KMS-11 (cell line): ENCODE measurements at regions not wholly inside any gene's neighbourhood (a gene's known extent, or its start where the extent isn't known, plus 50 kb on each side); places are given as distances from the start of the nearest gene placed in this dataset.

Experiments used
- H2AFZ ChIP-seq: fragments of 200-600 bp; sonication (generic); 2 replicates; pipeline ENCODE4 v1.6.1; 2016; ENCODE audit warnings: antibody characterized with exemption, mixed run types, low read depth
- H3K27ac ChIP-seq: fragments of 200-600 bp; sonication (generic); 2 replicates; pipeline ENCODE4 v1.6.1; 2016; ENCODE audit warnings: mild to moderate bottlenecking, mixed run types
- H3K27me3 ChIP-seq: fragments of 200-600 bp; sonication (generic); 2 replicates; pipeline ENCODE4 v1.6.1; 2017; ENCODE audit warnings: mild to moderate bottlenecking, low read depth, mixed run types, moderate library complexity; ENCODE audit not compliant: insufficient read depth
- H3K36me3 ChIP-seq: fragments of 200-600 bp; sonication (generic); 2 replicates; pipeline ENCODE4 v1.6.1; 2017; ENCODE audit warnings: mild to moderate bottlenecking, mixed run types; ENCODE audit not compliant: insufficient read depth
- H3K4me1 ChIP-seq: fragments of 200-600 bp; sonication (generic); 2 replicates; pipeline ENCODE4 v1.6.1; 2016; ENCODE audit warnings: mild to moderate bottlenecking, low read depth, mixed run types; ENCODE audit not compliant: poor library complexity, severe bottlenecking
- H3K4me2 ChIP-seq: fragments of 200-600 bp; sonication (generic); 2 replicates; pipeline ENCODE4 v1.7.0; 2016; ENCODE audit warnings: mild to moderate bottlenecking, mixed run types
- H3K4me3 ChIP-seq: fragments of 200-600 bp; sonication (generic); IDR thresholded peaks from 2 replicates; pipeline ENCODE4 v1.6.1; 2017; ENCODE audit warnings: low read depth, low read length, mixed read lengths; ENCODE audit not compliant: insufficient read depth
- H3K79me2 ChIP-seq: fragments of 200-600 bp; sonication (generic); 2 replicates; pipeline ENCODE4 v1.6.1; 2016; ENCODE audit warnings: low read depth, mixed run types; ENCODE audit not compliant: insufficient read depth
- H3K9ac ChIP-seq: fragments of 200-600 bp; sonication (generic); 2 replicates; pipeline ENCODE4 v1.6.1; 2016; ENCODE audit warnings: mild to moderate bottlenecking, mixed run types
- H4K20me1 ChIP-seq: fragments of 200-600 bp; sonication (generic); 2 replicates; pipeline ENCODE4 v1.6.1; 2016; ENCODE audit warnings: mild to moderate bottlenecking, mixed run types; ENCODE audit not compliant: insufficient read depth
- TF ChIP-seq, protein P1 (sequence below): fragments of 200-600 bp; sonication (generic); conservative IDR thresholded peaks from 2 replicates; pipeline ENCODE4 v1.6.1; 2017; ENCODE audit warnings: low read depth, mild to moderate bottlenecking, antibody characterized with exemption, low read length, moderate library complexity, mixed read lengths

DNA sequence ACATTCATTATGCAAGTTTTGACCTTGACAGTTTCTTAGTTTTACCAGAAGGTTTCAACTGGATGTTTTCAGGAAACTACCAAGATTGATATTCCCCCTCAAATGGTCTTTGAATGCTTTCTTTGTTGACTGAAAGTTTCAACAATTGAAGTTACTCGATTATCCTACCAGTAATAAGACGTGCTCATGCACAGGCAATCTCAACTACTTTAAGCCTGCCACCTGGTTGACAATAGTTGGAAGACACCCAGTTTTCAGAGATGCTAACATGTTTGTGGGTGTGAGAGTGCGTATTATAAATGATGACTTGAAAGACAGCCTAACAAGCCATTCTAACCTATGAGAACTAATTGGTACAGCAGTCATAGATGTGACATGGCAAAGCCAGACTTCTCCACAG is 73.4 kb upstream of the ITPRID1 start:
- no peaks in the 10 kb centered on the region for H3K36me3 ChIP-seq
- no peak overlapping the region for H3K4me2 ChIP-seq
- no peak overlapping the region for H3K27ac ChIP-seq
- H4K20me1 ChIP-seq: no peaks in the 10 kb centered on the region
- H3K4me3 ChIP-seq: no peak overlapping the region
- TF ChIP-seq, protein P1, sequence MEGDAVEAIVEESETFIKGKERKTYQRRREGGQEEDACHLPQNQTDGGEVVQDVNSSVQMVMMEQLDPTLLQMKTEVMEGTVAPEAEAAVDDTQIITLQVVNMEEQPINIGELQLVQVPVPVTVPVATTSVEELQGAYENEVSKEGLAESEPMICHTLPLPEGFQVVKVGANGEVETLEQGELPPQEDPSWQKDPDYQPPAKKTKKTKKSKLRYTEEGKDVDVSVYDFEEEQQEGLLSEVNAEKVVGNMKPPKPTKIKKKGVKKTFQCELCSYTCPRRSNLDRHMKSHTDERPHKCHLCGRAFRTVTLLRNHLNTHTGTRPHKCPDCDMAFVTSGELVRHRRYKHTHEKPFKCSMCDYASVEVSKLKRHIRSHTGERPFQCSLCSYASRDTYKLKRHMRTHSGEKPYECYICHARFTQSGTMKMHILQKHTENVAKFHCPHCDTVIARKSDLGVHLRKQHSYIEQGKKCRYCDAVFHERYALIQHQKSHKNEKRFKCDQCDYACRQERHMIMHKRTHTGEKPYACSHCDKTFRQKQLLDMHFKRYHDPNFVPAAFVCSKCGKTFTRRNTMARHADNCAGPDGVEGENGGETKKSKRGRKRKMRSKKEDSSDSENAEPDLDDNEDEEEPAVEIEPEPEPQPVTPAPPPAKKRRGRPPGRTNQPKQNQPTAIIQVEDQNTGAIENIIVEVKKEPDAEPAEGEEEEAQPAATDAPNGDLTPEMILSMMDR: no peak
- no peaks in the 10 kb centered on the region for H3K79me2 ChIP-seq
- no peak overlapping the region for H2AFZ ChIP-seq
- H3K9ac ChIP-seq: no peak overlapping the region
- H3K27me3 ChIP-seq: no peaks in the 10 kb centered on the region
- H3K4me1 ChIP-seq: no peaks in the 10 kb centered on the region

DNA sequence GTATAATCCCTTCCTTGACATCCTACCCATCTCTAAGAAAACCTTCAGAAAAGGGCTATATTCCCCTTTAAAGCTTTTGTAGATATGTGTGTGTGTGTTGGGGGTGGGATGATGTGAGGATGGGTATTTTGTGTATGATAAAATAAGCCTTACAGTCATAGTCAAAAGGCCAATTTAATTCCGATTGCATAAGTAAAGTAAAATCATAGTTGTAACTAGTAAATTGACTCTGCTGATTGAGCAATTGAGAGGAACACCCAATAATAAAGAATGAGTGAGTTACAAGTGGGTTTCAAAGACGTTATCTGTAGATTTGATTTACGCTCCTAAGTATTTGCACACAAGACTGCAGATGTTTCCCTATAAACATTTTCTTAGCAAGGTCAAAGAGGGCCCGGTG is 71.3 kb upstream of the ITPRID1 start:
- no peaks in the 10 kb centered on the region for H4K20me1 ChIP-seq
- H3K36me3 ChIP-seq: no peaks in the 10 kb centered on the region
- no peak overlapping the region for H2AFZ ChIP-seq
- H3K9ac ChIP-seq: no peak overlapping the region
- H3K27me3 ChIP-seq: no peaks in the 10 kb centered on the region
- TF ChIP-seq, protein P1: no peak
- no peak overlapping the region for H3K4me2 ChIP-seq
- H3K4me3 ChIP-seq: no peak overlapping the region
- H3K27ac ChIP-seq: no peak overlapping the region
- H3K4me1 ChIP-seq: no peaks in the 10 kb centered on the region
- no peaks in the 10 kb centered on the region for H3K79me2 ChIP-seq

DNA sequence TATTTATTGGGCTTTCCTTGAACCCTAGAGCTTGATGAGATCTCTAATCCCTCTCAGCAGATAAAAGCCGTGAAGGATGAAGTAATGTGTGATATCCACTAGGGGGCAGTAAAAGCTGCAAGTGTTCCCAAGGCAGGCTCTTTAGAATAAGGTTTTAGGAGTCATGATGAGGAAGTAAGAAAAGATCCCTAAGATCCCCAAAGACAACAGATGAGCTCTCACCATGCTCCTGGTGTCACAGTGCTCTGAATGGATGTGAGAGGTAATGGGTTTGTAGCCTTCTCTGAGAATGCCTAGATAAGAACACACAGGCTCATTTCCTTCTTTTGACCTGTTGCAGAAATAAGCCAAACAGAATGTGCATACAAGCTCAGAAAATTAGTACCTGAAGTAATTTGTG is 70.4 kb upstream of the ITPRID1 start:
- Histone ChIP-seq H3K4me3 (no peak overlapping the region), H3K27ac (no peak overlapping the region), H2AFZ (no peak overlapping the region), H3K4me1 (no peaks in the 10 kb centered on the region), H3K9ac (no peak overlapping the region), H3K4me2 (no peak overlapping the region), H4K20me1 (no peaks in the 10 kb centered on the region), H3K27me3 (no peaks in the 10 kb centered on the region), H3K79me2 (no peaks in the 10 kb centered on the region), H3K36me3 (no peaks in the 10 kb centered on the region)
- TF ChIP-seq, protein P1: peak; percentile 93

DNA sequence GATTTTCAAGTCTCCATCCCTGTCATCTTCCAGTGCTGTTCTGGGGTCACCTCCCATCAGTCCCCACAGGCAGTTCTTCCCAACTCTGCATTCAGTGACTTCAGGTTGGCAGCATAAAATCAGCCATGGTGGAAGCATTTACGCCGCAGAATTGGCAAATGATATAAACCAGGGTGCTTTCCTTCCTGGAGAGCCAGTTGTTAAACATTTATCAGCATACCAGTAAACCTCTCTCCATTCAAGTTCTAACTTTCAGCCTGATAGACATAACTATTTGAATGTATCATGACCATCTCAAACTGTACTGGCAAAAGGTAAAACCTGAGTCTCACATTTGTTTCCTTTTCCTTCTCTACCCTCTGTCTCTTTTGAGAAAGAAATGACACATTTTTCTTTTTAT is 69.7 kb upstream of the ITPRID1 start:
- H3K4me3 ChIP-seq: no peak overlapping the region
- H3K9ac ChIP-seq: no peak overlapping the region
- TF ChIP-seq, protein P1: no peak
- no peaks in the 10 kb centered on the region for H3K27me3 ChIP-seq
- no peaks in the 10 kb centered on the region for H3K79me2 ChIP-seq
- H3K4me1 ChIP-seq: no peaks in the 10 kb centered on the region
- H4K20me1 ChIP-seq: no peaks in the 10 kb centered on the region
- H3K27ac ChIP-seq: no peak overlapping the region
- H3K4me2 ChIP-seq: no peak overlapping the region
- no peak overlapping the region for H2AFZ ChIP-seq
- no peaks in the 10 kb centered on the region for H3K36me3 ChIP-seq
